Stomach (tissue), 8 donors: ENCODE measurements at regions not wholly inside any gene's neighbourhood (a gene's known extent, or its start where the extent isn't known, plus 50 kb on each side); places are given as distances from the start of the nearest gene placed in this dataset.

ENCODE experiments used
- DNase-seq, 2 donors: peaks; one replicate each; pipeline versions ENCODE4 v3.0.0 to v3.0.0-alpha.2; 2013 to 2019
- H3K27ac ChIP-seq, 5 donors: fragments of 200-600 bp in 4 of 5; sonication (generic) in 4 of 5; one replicate each; pipeline ENCODE4 v1.5.1; 2013 to 2019; ENCODE audit warnings: mild to moderate bottlenecking in 1 of 5, moderate library complexity in 1 of 5
- H3K27me3 ChIP-seq, 3 donors: fragments of 200-600 bp; sonication (generic); one replicate each; pipeline ENCODE4 v1.5.1; 2017 to 2019; ENCODE audit warnings: mixed run types in 1 of 3
- H3K36me3 ChIP-seq, 4 donors: fragments of 200-600 bp; sonication (generic); 1 replicate in 3 of 4; 2 replicates in 1 of 4; pipeline ENCODE4 v1.5.1; 2016 to 2019
- H3K4me1 ChIP-seq, 4 donors: fragments of 200-600 bp; sonication (generic); one replicate each; pipeline ENCODE4 v1.5.1; 2016 to 2019
- H3K4me3 ChIP-seq, 4 donors: fragments of 200-600 bp; sonication (generic) in 3 of 4; one replicate each; pipeline ENCODE4 v1.5.1; 2016 to 2019; ENCODE audit warnings: mild to moderate bottlenecking in 1 of 4
- H3K9me3 ChIP-seq, 4 donors: fragments of 200-600 bp; sonication (generic); one replicate each; pipeline ENCODE4 v1.5.1; 2016 to 2019
- CTCF ChIP-seq, 7 experiments: fragments of 450-650 bp in 4 of 7; fragments of 200-600 bp in 3 of 7; sonication (generic) in 3 of 7; IDR thresholded peaks; one replicate each; pipeline ENCODE4 v1.5.1; 2016 to 2019; ENCODE audit warnings: antibody characterized with exemption in 7 of 7, control low read depth in 2 of 7, mild to moderate bottlenecking in 1 of 7
- EP300 ChIP-seq: sonication (generic); formaldehyde crosslinking; IDR thresholded peaks from one replicate; pipeline ENCODE4 v1.6.1; 2017; ENCODE audit warnings: antibody characterized with exemption
- POLR2A ChIP-seq, 4 donors: fragments of 450-650 bp; IDR thresholded peaks; one replicate each; pipeline ENCODE4 v1.6.1; 2016; ENCODE audit warnings: antibody characterized with exemption in 4 of 4, control low read depth in 2 of 4, mild to moderate bottlenecking in 1 of 4, moderate library complexity in 1 of 4
- POLR2AphosphoS5 ChIP-seq, 3 donors: sonication (generic); formaldehyde crosslinking; IDR thresholded peaks; one replicate each; pipeline ENCODE4 v1.6.1; 2016; ENCODE audit warnings: antibody characterized with exemption in 3 of 3
- WGBS, 5 donors: extraction: QIAGEN DNeasy Blood & Tissue Kit in 3 of 5; methylation state at CpG; one replicate each; pipeline versions ENCODE4 v1.1.5 to v1.1.7; 2013 to 2018; 5-methylcytosine and 5-hydroxymethylcytosine counted together
- intact Hi-C: fragments of 100-400 bp; cut with DNase I; formaldehyde crosslinking; loops from one replicate; pipeline ENCODE4 v1.15.1; 2023; ENCODE audit warnings: low total_unique reads
- donor health status: healthy with polysubstance abuse.
- donor health status: Bipolar disorder and iron deficiency.
- donor health status: healthy.

DNA sequence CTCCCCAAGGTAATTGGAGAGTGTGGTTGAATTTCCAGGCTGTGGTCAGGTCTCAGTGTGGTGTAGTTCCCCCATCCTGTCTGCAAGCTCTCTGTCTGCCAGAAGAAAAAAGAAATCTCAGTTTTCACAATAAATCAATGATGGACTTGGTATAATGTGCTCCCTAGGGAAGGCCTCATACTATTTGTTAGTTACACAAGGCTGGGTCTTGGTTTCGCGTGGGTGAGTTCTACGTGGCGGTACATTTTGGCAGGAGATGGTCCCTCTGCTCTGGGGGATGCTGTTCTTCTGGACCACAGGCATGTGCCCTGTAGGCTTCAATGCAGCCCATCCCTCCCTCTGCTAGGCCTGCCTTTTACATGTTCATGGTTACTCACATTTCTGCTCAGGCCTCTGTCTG lies 206.4 kb upstream of the PELI2 start:
- H3K36me3 ChIP-seq = no peaks in the 10 kb centered on the region
- no peaks in the 10 kb centered on the region for H3K9me3 ChIP-seq
- intact Hi-C loops = no loop called here
- TF ChIP-seq POLR2A (IDR thresholded peaks at IDR 0.05) (no peak), POLR2AphosphoS5 (IDR thresholded peaks at IDR 0.05) (no peak), EP300 (no peak), CTCF (IDR thresholded peaks at IDR 0.05) (no peak)
- no peak overlapping the region for H3K27ac ChIP-seq
- DNase-seq = no peak
- no peak overlapping the region for H3K4me3 ChIP-seq
- H3K27me3 ChIP-seq = peaks cover 0 to under 1% (median 0%) of the 10 kb centered on the region in 3 donors
- 91 to 100% (median 95%) methylated on average over 4 of the region's 4 CpGs for WGBS, 5 donors
- peaks cover 0 to 10% (median 0%) of the 10 kb centered on the region in 4 donors for H3K4me1 ChIP-seq

GRCh38 chr14:55912344-55912743 lies 205.9 kb upstream of the PELI2 start:
- H3K36me3 ChIP-seq = no peaks in the 10 kb centered on the region
- 87 to 95% (median 91%) methylated on average over 5 of the region's 5 CpGs for WGBS, 5 donors
- no peak overlapping the region for H3K4me3 ChIP-seq
- peaks cover 0 to 6% (median 0%) of the 10 kb centered on the region in 3 donors for H3K27me3 ChIP-seq
- TF ChIP-seq POLR2AphosphoS5 (IDR thresholded peaks at IDR 0.05) (no peak), CTCF (IDR thresholded peaks at IDR 0.05) (no peak), EP300 (no peak), POLR2A (IDR thresholded peaks at IDR 0.05) (no peak)
- no peak for DNase-seq
- H3K9me3 ChIP-seq = no peaks in the 10 kb centered on the region
- intact Hi-C loops = no loop called here
- H3K27ac ChIP-seq = no peak overlapping the region
- H3K4me1 ChIP-seq = peaks cover 0 to 10% (median 0%) of the 10 kb centered on the region in 4 donors

DNA sequence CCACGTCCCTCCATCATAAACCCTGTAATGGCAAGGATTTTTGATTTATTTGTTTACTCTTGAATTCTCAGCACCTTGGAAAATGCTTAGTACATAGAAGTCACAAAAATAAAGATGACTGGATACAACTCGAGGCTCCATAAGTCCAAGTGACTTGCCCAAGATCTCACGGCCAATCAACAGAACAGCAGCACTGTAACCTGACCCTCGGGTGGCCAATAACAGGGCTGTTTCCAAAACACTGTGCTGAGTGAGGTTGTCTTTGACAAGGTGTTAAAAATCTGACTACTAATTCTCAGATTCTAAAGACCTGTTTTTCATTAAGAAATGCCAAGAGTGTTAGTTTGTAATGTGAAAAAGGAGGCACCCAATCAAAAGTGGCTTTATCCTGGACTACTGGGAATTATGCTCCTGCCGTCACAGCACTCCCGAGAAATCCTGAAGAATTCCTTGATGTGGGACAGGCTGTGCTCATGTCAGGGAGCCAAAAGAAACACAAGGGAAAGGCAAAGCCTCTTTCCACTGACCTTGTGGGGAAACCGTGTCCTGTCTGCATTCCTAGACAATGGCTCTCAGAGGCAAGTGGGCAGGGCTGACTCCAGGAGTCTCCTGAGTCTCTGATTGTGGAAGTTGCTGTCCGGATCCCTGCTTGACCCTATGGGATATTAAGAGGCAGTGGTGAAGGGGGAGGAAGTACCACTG lies 204.7 kb upstream of the PELI2 start:
- Histone ChIP-seq H3K27ac (no peak overlapping the region), H3K27me3 (peaks cover 0 to 6% (median 0%) of the 10 kb centered on the region in 3 donors), H3K4me1 (peaks cover 0 to 10% (median 0%) of the 10 kb centered on the region in 4 donors), H3K36me3 (no peaks in the 10 kb centered on the region), H3K9me3 (no peaks in the 10 kb centered on the region), H3K4me3 (no peak overlapping the region)
- TF ChIP-seq POLR2AphosphoS5 (IDR thresholded peaks at IDR 0.05) = peak; percentile 24 to 55 (median 45)
- TF ChIP-seq EP300 = peak; percentile 34
- no peak for TF ChIP-seq POLR2A (IDR thresholded peaks at IDR 0.05)
- no peak for TF ChIP-seq CTCF (IDR thresholded peaks at IDR 0.05)
- no peak for DNase-seq
- intact Hi-C loops = no loop called here
- 59 to 78% (median 67%) methylated on average over 8 of the region's 8 CpGs for WGBS, 5 donors

DNA sequence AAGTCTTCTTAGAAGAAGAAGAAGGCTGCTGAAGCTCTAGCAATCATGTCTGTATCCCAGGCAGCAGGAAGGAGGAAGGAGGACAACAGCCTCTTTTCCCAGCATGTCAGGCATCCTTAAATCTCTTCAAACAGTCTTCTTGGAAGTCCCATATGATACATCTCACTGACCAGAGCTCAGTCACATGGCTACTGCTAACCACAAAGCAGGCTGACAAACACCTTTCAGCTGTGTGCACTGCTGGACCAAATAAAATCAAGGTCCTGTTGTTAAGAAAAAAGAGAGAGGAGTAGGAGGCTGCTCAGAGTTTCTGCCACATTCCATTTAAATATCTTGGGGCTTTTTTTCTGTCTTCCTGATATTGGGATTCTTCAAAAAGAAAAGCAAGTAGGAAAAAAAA lies 203.4 kb upstream of the PELI2 start:
- Histone ChIP-seq H3K4me3 (no peak overlapping the region), H3K27me3 (peaks cover 0 to 6% (median 0%) of the 10 kb centered on the region in 3 donors), H3K27ac (no peak overlapping the region), H3K9me3 (no peaks in the 10 kb centered on the region), H3K4me1 (peaks cover 0 to 10% (median 0%) of the 10 kb centered on the region in 4 donors), H3K36me3 (no peaks in the 10 kb centered on the region)
- no peak for TF ChIP-seq POLR2A (IDR thresholded peaks at IDR 0.05)
- no peak for TF ChIP-seq CTCF (IDR thresholded peaks at IDR 0.05)
- TF ChIP-seq POLR2AphosphoS5 (IDR thresholded peaks at IDR 0.05) = no peak
- TF ChIP-seq EP300 = no peak
- intact Hi-C loops = no loop called here
- no peak for DNase-seq
